ENCODE measurements at regions not wholly inside any gene's neighbourhood (a gene's known extent, or its start where the extent isn't known, plus 50 kb on each side); places are given as distances from the start of the nearest gene placed in this dataset.
"Not testable (repeated sequence)": the region's sequence is repeated elsewhere in the genome, so short reads cannot be mapped to it uniquely, and the experiment has no call there.

DNA sequence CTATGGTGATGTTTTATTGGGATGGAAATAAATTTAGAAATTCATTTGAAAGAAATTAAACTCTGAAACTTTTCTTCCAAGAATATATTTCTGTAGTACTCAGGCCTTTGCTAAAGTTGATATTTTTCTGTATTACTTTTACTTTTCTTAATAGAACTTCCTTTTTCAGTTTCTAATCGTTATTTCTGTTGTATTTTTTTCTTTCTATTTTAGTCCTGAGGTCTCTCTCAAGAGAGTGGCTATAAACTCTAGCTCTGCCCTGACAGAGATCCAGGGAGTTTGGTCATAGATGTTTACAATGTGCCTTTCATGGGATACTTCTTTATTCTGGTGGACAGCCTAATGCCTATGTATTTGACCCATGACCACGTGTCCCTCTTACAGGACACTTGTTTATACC lies 51.0 kb downstream of the OR2B6 start:
- no peak for TF ChIP-seq JUND (IDR thresholded peaks at IDR 0.05; ENCODE audit: low read depth)
- DNase-seq (ENCODE audit: low read depth in 1 of 2, low spot score in 1 of 2) = no peak
- in situ Hi-C loops (cut with HindIII; ENCODE audit: low pct_unique_long_range_greater_than_20kb, low sequenced_read_pairs) = no loop called here

DNA sequence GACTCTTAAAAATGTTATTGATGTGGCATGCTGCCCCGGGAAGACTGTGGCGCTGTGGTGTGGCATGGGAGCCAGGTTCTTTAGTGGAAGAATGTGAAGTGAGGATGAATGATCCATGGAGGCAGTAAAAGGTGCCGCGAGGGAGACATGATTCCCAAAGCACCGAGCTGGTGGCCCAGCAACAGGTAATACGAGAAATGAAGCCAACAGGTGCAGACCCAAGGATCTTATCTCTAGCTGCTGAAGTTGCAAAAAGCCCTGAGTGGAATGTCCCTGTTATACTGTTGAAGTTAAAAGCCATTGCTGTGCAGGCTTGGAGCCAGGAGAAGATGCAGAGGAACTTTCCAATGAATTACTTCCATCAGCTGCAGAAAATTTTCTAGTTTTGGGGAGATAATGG lies 53.5 kb downstream of the OR2B6 start:
- peak in 1 of 2 experiments; percentile 30 for DNase-seq (ENCODE audit: low read depth in 1 of 2, low spot score in 1 of 2)
- in situ Hi-C loops (cut with HindIII; ENCODE audit: low pct_unique_long_range_greater_than_20kb, low sequenced_read_pairs) = no loop called here
- TF ChIP-seq JUND (IDR thresholded peaks at IDR 0.05; ENCODE audit: low read depth) = no peak

DNA sequence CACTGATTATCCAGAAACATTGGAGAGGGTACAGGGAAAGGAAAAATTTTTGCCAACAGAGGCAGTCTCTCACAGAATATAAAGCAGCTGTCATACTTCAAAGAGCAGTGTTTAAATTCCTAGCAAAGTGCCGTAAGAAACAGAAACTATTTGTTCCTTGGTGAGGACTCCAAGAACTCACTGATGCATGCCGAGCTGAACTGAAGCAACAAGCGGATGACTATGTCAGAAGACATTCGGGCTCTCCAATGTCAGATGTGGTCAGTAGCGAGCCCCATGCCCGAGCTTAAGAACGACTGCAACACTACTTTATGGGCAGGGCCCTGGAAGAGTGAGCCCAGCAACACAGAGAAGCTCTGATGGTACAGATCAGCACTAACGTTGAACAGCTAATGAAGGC lies 54.7 kb downstream of the OR2B6 start:
- in situ Hi-C loops (cut with HindIII; ENCODE audit: low pct_unique_long_range_greater_than_20kb, low sequenced_read_pairs) = no loop called here
- no peak for TF ChIP-seq JUND (IDR thresholded peaks at IDR 0.05; ENCODE audit: low read depth)

DNA sequence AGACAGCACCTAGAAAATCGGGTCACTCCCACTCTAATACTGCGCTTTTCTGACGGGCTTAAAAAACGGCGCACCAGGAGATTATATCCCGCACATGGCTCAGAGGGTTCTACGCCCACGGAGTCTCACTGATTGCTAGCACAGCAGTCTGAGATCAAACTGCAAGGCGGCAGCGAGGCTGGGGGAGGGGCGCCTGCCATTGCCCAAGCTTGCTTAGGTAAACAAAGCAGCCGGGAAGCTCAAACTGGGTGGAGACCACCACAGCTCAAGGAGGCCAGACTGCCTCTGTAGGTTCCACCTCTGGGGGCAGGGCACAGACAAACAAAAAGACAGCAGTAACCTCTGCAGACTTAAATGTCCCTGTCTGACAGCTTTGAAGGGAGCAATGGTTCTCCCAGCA lies 59.4 kb upstream of the ZNF165 start:
- in situ Hi-C loops (cut with HindIII; ENCODE audit: low pct_unique_long_range_greater_than_20kb, low sequenced_read_pairs); DNase-seq (ENCODE audit: low read depth in 1 of 2, low spot score in 1 of 2): not testable (repeated sequence)

More for the DNA sequence above, 54.7 kb downstream of the OR2B6 start:
- DNase-seq (ENCODE audit: low read depth in 1 of 2, low spot score in 1 of 2) = no peak

DNA sequence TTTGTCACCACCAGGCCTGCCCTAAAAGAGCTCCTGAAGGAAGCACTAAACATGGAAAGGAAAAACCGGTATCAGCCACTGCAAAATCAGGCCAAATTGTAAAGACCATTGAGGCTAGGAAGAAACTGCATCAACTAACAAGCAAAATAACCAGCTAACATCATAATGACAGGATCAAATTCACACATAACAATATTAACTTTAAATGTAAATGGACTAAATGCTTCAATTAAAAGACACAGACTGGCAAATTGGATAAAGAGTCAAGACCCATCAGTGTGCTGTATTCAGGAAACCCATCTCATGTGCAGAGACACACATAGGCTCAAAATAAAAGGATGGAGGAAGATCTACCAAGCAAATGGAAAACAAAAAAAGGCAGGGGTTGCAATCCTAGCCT lies 57.7 kb upstream of the ZNF165 start:
- DNase-seq (ENCODE audit: low read depth in 1 of 2, low spot score in 1 of 2); in situ Hi-C loops (cut with HindIII; ENCODE audit: low pct_unique_long_range_greater_than_20kb, low sequenced_read_pairs): not testable (repeated sequence)

Measured in T47D (cell line).